ENCODE measurements at regions not wholly inside any gene's neighbourhood (a gene's known extent, or its start where the extent isn't known, plus 50 kb on each side); places are given as distances from the start of the nearest gene placed in this dataset.

- Histone ChIP-seq H3K27me3 (ENCODE audit: control insufficient read depth, insufficient read depth, low read length) (no peaks in the 10 kb centered on the region), H3K27ac (no peak overlapping the region), H3K36me3 (ENCODE audit: control insufficient read depth, insufficient read depth, low read length) (no peaks in the 10 kb centered on the region), H3K9me3 (ENCODE audit: control insufficient read depth, low read length) (no peaks in the 10 kb centered on the region), H3K79me2 (no peaks in the 10 kb centered on the region), H3K4me1 (no peaks in the 10 kb centered on the region), H2AFZ (no peak overlapping the region), H3K4me3 (ENCODE audit: low read depth, low read length) (no peak overlapping the region), H3K4me2 (ENCODE audit: low read length) (no peak overlapping the region), H3K9ac (no peak overlapping the region)
- no peak for TF ChIP-seq CTCF (IDR thresholded peaks at IDR 0.05)
Measured at GRCh38 chr20:40109136-40109535, 579.9 kb downstream of the MAFB start.

- Histone ChIP-seq H3K36me3 (ENCODE audit: control insufficient read depth, insufficient read depth, low read length) (no peaks in the 10 kb centered on the region), H3K27me3 (ENCODE audit: control insufficient read depth, insufficient read depth, low read length) (no peaks in the 10 kb centered on the region), H3K27ac (no peak overlapping the region), H3K4me1 (no peaks in the 10 kb centered on the region), H3K4me3 (ENCODE audit: low read depth, low read length) (no peak overlapping the region), H3K79me2 (no peaks in the 10 kb centered on the region), H3K9ac (no peak overlapping the region), H3K9me3 (ENCODE audit: control insufficient read depth, low read length) (no peaks in the 10 kb centered on the region), H2AFZ (no peak overlapping the region), H3K4me2 (ENCODE audit: low read length) (no peak overlapping the region)
- no peak for TF ChIP-seq CTCF (IDR thresholded peaks at IDR 0.05)
Measured at GRCh38 chr20:40108321-40108720, 580.7 kb downstream of the MAFB start.

GRCh38 chr20:40104959-40105358 lies 584.1 kb downstream of the MAFB start:
- H3K79me2 ChIP-seq, result no peaks in the 10 kb centered on the region
- no peaks in the 10 kb centered on the region for H3K9me3 ChIP-seq (ENCODE audit: control insufficient read depth, low read length)
- no peak overlapping the region for H3K9ac ChIP-seq
- no peaks in the 10 kb centered on the region for H3K27me3 ChIP-seq (ENCODE audit: control insufficient read depth, insufficient read depth, low read length)
- H3K4me3 ChIP-seq (ENCODE audit: low read depth, low read length), result no peak overlapping the region
- no peaks in the 10 kb centered on the region for H3K4me1 ChIP-seq
- no peak overlapping the region for H3K4me2 ChIP-seq (ENCODE audit: low read length)
- H2AFZ ChIP-seq, result no peak overlapping the region
- no peak for TF ChIP-seq CTCF (IDR thresholded peaks at IDR 0.05)
- H3K36me3 ChIP-seq (ENCODE audit: control insufficient read depth, insufficient read depth, low read length), result no peaks in the 10 kb centered on the region
- H3K27ac ChIP-seq, result no peak overlapping the region

- TF ChIP-seq CTCF (IDR thresholded peaks at IDR 0.05), result no peak
- Histone ChIP-seq H3K27me3 (ENCODE audit: control insufficient read depth, insufficient read depth, low read length) (no peaks in the 10 kb centered on the region), H3K4me1 (no peaks in the 10 kb centered on the region), H3K27ac (no peak overlapping the region), H3K4me3 (ENCODE audit: low read depth, low read length) (no peak overlapping the region), H3K9me3 (ENCODE audit: control insufficient read depth, low read length) (no peaks in the 10 kb centered on the region), H3K4me2 (ENCODE audit: low read length) (no peak overlapping the region), H2AFZ (no peak overlapping the region), H3K9ac (no peak overlapping the region), H3K79me2 (no peaks in the 10 kb centered on the region), H3K36me3 (ENCODE audit: control insufficient read depth, insufficient read depth, low read length) (no peaks in the 10 kb centered on the region)
Measured at GRCh38 chr20:40103420-40103819, 585.6 kb downstream of the MAFB start.

GRCh38 chr20:40101560-40101959 lies 587.5 kb downstream of the MAFB start:
- Histone ChIP-seq H3K4me1 (no peaks in the 10 kb centered on the region), H3K36me3 (ENCODE audit: control insufficient read depth, insufficient read depth, low read length) (no peaks in the 10 kb centered on the region), H3K27me3 (ENCODE audit: control insufficient read depth, insufficient read depth, low read length) (no peaks in the 10 kb centered on the region), H3K4me2 (ENCODE audit: low read length) (no peak overlapping the region), H3K79me2 (no peaks in the 10 kb centered on the region), H3K9me3 (ENCODE audit: control insufficient read depth, low read length) (no peaks in the 10 kb centered on the region), H2AFZ (no peak overlapping the region), H3K27ac (no peak overlapping the region), H3K4me3 (ENCODE audit: low read depth, low read length) (no peak overlapping the region), H3K9ac (no peak overlapping the region)
- TF ChIP-seq CTCF (IDR thresholded peaks at IDR 0.05), result no peak

All from parathyroid adenoma (tissue), 2 donors.